GM21619 (cell line): ENCODE measurements at regions not wholly inside any gene's neighbourhood (a gene's known extent, or its start where the extent isn't known, plus 50 kb on each side); places are given as distances from the start of the nearest gene placed in this dataset.
"Not testable (repeated sequence)": the region's sequence is repeated elsewhere in the genome, so short reads cannot be mapped to it uniquely, and the experiment has no call there.

ENCODE experiments used
- ATAC-seq: cut with Tn5 transposase; IDR thresholded peaks from one replicate; pipeline ENCODE4 v1.9.1; 2021; ENCODE audit not compliant: unreplicated experiment

GRCh38 chrX:66914080-66914479, 275.2 kb upstream of the EDA2R start:
- no peak for ATAC-seq

GRCh38 chrX:66912417-66912816, 273.5 kb upstream of the EDA2R start:
- ATAC-seq: no peak

- ATAC-seq: no peak
Observed at GRCh38 chrX:66902081-66902480, 263.2 kb upstream of the EDA2R start.

- no peak for ATAC-seq
Observed at GRCh38 chrX:66900886-66901285, 262.0 kb upstream of the EDA2R start.

GRCh38 chrX:66892004-66892403, 253.1 kb upstream of the EDA2R start:
- no peak for ATAC-seq

- ATAC-seq: no peak
Observed at GRCh38 chrX:66889418-66889817, 250.5 kb upstream of the EDA2R start.

- no peak for ATAC-seq
Observed at GRCh38 chrX:66882101-66882500, 243.2 kb upstream of the EDA2R start.

- no peak for ATAC-seq
Observed at GRCh38 chrX:66876776-66877175, 237.9 kb upstream of the EDA2R start.

- no peak for ATAC-seq
Observed at GRCh38 chrX:66872771-66873170, 233.9 kb upstream of the EDA2R start.

GRCh38 chrX:66863721-66864120, 224.8 kb upstream of the EDA2R start:
- ATAC-seq: no peak

GRCh38 chrX:66833426-66833825, 194.5 kb upstream of the EDA2R start:
- ATAC-seq: peak; percentile 98

GRCh38 chrX:66815227-66815626, 176.3 kb upstream of the EDA2R start:
- no peak for ATAC-seq

GRCh38 chrX:66794514-66794913, 155.6 kb upstream of the EDA2R start:
- ATAC-seq: not testable (repeated sequence)

GRCh38 chrX:66766318-66766717, 127.4 kb upstream of the EDA2R start:
- no peak for ATAC-seq

GRCh38 chrX:66760651-66761050, 121.8 kb upstream of the EDA2R start:
- ATAC-seq: no peak

GRCh38 chrX:66756717-66757116, 117.8 kb upstream of the EDA2R start:
- ATAC-seq: peak; percentile 75

- no peak for ATAC-seq
Observed at GRCh38 chrX:66751136-66751782, 112.4 kb upstream of the EDA2R start.

GRCh38 chrX:66744519-66744918, 105.6 kb upstream of the EDA2R start:
- not testable (repeated sequence) for ATAC-seq

- ATAC-seq: no peak
Observed at GRCh38 chrX:66731398-66731797, 92.5 kb upstream of the EDA2R start.

GRCh38 chrX:66728818-66729271, 90.0 kb upstream of the EDA2R start:
- ATAC-seq: peak; percentile 81

GRCh38 chrX:66717926-66718325, 79.0 kb upstream of the EDA2R start:
- no peak for ATAC-seq

GRCh38 chrX:66698273-66699204, 59.7 kb upstream of the EDA2R start:
- peak; percentile 48 for ATAC-seq
